GM18507 (cell line): ENCODE measurements at regions not wholly inside any gene's neighbourhood (a gene's known extent, or its start where the extent isn't known, plus 50 kb on each side); places are given as distances from the start of the nearest gene placed in this dataset.
"Not testable (repeated sequence)": the region's sequence is repeated elsewhere in the genome, so short reads cannot be mapped to it uniquely, and the experiment has no call there.

Experiments
- DNase-seq: peaks from one replicate; pipeline ENCODE4 v3.0.0; 2011; ENCODE audit warnings: low read depth; ENCODE audit not compliant: insufficient read length; ENCODE audit errors: extremely low spot score
- FAIRE-seq: peaks from 2 replicates; lab custom pipeline; 2011; peaks lifted over from hg19 to GRCh38; lab: Jason Lieb, UNC

DNA sequence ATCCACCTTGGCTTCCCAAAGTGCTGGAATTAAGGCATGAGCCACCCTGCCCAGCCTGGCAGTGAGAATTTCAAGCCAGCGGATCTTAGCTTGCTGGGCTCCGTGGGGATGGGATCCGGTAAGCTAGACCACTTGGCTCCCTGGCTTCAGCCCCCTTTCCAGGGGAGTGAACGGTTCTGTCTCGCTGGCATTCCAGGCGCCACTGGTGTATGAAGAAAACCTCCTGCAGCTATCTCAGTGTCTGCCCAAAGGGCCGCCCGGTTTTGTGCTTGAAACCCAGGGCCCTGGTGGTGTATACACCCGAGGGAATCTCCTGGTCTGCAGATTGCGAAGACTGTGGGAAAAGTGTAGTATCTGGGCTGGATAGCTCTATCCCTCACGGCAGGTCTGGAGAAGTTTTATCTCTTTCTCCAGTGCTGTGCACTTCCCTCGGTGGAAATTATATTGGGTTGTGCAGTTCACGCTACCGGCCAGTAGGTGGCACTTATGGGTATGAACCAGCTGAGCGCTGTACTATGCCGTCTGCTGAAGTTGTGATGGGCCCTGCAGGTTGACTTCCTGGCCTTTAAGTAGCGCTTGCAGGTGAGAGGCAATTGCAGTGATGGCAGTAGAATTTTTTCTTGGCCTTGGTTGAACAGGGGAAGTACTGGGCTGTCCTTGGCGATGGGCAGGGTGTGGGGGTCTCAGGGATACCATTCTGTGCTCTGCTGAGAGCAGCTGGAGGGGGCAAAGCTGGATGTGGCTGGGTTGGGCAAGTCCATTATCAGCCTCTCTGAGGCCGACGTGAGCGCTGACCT is 138.0 kb upstream of the MTPN start:
- FAIRE-seq, result peak; percentile 51
- peak; percentile 23 for DNase-seq

GRCh38 chr7:136114467-136114866 is 137.3 kb upstream of the MTPN start:
- DNase-seq, FAIRE-seq: not testable (repeated sequence)

GRCh38 chr7:136109037-136109436 is 131.9 kb upstream of the MTPN start:
- not testable (repeated sequence) for DNase-seq, FAIRE-seq

DNA sequence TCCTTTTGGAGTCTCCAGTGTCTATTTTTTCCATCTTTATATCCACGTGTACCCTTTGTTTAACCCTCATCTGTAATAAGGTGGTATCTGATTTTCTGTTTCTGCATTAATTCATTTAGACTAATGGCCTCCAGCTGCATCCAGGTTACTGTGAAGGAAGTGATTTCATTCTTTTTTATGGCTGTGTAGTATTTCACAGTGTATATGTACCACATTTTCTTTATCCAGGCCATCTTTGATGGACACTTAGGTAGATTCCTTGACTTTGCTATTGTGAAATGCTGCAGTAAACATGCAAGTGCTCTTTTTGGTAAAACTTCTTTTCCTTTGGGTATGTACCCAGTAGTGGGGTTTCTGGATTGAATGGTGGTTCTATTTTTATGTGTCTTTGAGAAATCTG is 128.0 kb upstream of the MTPN start:
- DNase-seq (no peak), FAIRE-seq (no peak)

DNA sequence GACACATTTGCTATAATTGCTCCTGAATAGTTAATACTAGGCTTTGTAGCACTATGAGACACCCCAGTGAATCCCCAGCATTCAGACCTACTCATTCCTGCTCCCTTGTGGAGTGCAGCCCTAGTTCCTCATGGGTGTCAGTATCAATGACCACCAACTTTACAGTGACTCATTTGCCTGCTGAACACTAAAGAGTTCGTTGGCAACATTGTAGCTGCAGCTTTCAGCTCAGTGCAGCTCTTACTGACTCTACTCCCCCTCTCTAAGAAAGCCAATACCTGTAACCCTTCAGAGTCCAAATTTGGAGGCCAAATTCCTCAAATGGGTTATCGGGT is 127.1 kb upstream of the MTPN start:
- DNase-seq (no peak), FAIRE-seq (no peak)

DNA sequence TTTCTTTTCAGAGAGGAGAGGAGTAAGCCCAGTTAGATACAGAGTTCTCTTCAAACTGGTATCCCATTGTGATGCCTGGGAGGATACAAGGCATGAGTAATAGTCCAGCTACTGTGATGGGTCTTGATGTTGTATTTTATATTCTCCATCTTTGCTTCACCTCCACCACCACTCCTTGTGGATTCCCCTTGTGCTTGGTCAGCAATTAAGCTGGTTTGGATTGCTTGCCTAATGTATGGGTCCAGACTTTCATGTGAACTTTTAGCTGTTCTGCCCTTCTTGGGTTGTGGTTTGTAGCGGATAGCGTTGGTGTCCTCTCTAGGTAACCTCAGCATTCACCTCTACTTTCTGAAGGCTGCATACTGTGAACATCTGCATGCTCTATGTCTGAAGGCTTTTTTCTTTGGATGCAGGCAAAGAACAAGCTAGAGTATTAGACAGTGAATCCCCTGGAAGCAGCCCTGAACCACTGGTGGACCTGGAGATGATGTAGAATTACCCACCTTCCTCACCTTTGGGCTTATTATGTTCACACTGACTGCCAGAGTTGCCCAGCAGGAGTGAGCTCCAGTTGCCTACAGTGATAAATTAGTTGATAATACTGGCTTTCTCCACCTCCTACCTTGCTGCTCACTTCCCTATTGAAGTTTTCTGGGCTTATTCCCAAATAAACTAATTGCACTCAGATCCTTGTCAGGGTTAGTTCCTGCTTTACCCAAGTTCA is 126.5 kb upstream of the MTPN start:
- FAIRE-seq, result no peak
- no peak for DNase-seq

DNA sequence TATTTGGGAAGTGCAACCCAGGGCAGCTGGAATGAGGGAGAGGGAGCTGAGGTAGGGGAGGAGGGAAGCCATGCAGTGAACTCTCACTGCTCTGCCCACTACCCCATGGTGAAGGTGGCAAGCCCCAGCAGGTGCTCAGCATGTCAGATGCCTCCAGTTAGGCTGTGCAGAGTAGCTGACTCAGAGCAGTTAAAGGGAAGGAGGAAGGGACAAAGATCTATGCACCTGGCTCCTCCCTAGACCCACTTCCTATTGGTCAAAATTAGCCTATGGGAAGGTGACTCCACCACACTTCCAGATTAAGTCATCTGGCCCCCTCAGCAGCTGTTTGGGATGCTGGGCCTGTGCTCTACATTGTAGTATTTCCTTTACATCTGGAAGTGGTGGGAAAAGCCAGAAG is 125.7 kb upstream of the MTPN start:
- no peak for FAIRE-seq
- DNase-seq, result no peak

- not testable (repeated sequence) for FAIRE-seq
These were observed 115.6 kb upstream of the MTPN start for GRCh38 chr7:136092714-136093113.

DNA sequence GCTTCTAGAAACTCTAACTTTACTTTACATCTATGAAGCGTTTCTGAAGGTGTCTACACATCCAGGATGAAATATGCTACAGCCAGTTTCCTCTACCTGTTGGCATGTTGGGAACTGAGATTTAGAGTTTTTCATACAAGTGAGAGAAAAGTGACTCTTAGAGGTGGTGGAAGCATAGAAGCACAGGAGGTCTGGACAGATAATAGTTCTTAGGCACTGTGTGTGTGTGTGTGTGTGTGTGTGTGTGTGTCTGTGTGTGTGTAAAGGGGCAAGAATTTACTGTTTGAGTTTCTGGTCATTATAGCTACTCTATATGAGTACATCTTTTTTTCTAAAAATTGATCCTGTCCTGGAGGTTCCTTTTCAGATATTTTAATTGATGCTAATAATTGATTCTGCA is 110.7 kb upstream of the MTPN start:
- DNase-seq (no peak), FAIRE-seq (no peak)

More at GRCh38 chr7:136092714-136093113, 115.6 kb upstream of the MTPN start:
- DNase-seq, result not testable (repeated sequence)

DNA sequence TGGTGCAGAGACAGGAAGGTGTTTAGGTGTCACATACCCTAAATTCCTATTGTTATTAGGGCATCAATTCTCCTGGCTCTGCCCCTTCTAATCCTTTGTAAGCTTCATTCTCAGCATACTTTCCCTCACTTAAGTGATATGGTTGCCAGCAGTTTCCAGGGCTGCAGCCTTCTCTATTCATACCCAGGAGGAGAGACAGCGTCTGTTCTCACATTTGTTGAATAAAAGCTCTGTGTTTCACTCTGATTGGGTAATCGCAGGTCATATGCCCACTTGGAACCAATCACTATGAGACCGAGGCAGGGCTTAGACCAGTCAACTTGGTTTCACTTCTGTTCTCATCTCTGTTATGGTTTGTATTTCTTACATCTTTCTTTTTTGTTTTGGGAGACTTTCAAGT is 109.6 kb upstream of the MTPN start:
- DNase-seq (peak; percentile 4), FAIRE-seq (no peak)

DNA sequence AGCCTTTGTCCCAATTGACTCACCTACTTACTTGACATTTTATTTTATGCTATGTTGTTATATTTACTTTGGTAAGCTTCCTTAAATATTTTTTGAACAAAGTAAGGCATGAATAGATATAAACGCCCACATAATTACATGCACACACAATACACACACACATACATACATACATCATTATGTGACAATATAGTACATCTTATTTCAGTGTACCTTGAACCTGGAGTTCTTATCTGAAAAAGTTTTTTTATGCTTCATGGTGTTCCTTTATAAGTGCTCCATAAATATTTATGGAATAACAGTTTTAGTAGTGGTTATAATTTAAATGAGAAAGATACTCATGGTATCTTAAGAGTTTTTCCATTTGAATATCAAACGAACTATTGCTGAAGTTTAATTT is 102.8 kb upstream of the MTPN start:
- no peak for DNase-seq
- FAIRE-seq, result no peak

DNA sequence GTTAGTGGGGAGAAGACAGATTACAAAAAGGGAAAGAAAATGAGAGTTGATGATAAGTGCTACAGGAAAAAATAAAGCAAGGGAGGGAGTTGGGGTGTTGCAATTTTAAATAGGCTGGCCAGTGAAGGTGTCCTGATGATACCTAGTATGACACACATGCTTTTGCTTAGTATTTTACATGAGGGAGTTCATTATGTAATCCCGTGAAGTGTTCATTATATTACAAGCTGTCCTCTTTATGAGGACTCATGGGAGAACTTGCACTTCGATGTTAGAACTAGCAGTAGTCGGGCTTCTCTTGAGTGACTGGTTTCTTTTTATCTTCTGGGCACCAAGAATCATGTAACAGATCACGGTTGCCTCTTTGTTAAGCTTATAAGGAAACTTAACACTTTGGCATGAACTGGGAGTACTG is 102.3 kb upstream of the MTPN start:
- no peak for FAIRE-seq
- DNase-seq, result no peak

GRCh38 chr7:136079066-136079465 is 101.9 kb upstream of the MTPN start:
- DNase-seq (no peak), FAIRE-seq (no peak)

- FAIRE-seq (no peak), DNase-seq (no peak)
These were observed 101.5 kb upstream of the MTPN start for GRCh38 chr7:136078630-136079029.

- no peak for FAIRE-seq
- no peak for DNase-seq
These were observed 99.8 kb upstream of the MTPN start for GRCh38 chr7:136076954-136077353.

GRCh38 chr7:136074843-136075242 is 97.7 kb upstream of the MTPN start:
- FAIRE-seq (no peak), DNase-seq (no peak)

GRCh38 chr7:136072447-136072846 is 95.3 kb upstream of the MTPN start:
- no peak for DNase-seq
- no peak for FAIRE-seq

GRCh38 chr7:136070736-136071505 is 93.8 kb upstream of the MTPN start:
- DNase-seq (no peak), FAIRE-seq (no peak)

DNA sequence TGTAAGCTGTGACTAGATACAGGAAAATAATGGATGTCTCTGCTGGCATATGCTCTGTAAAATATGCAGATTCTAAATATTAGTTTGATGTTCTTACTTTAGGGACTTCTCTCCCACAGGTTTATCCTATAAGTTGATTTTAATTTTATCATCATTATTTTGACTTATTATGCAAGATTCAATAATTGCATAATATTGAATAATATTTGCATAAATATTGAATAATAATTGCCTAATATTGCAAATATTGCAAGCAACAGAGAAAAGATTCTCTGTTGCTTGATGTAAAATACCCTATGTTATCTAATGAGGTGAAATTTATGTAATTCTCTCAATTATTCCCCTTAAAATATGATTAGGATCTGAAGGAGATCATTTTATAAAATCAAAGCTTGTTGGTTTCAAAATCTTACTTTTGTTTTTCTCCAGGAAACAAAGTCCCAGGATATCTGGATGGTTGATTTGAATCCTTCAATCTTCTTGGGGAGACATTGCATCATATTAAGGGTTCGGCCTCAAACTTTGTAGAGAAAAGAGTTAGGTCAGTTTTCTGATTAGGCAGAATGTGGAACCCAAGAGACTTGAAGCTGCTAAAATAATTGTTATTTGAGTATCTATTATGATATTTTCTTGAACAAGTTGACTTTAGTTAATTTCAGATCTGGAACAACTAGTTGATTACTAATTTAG is 92.8 kb upstream of the MTPN start:
- no peak for DNase-seq

GRCh38 chr7:136067277-136067676 is 90.1 kb upstream of the MTPN start:
- FAIRE-seq, result no peak

More for the DNA sequence above, 92.8 kb upstream of the MTPN start:
- no peak for FAIRE-seq

More at GRCh38 chr7:136067277-136067676, 90.1 kb upstream of the MTPN start:
- DNase-seq, result no peak
